ENCODE measurements at regions not wholly inside any gene's neighbourhood (a gene's known extent, or its start where the extent isn't known, plus 50 kb on each side); places are given as distances from the start of the nearest gene placed in this dataset.
A peak's percentile ranks its signal among the peaks of the same experiment; 100 is the strongest.
"Not testable (repeated sequence)": the region's sequence is repeated elsewhere in the genome, so short reads cannot be mapped to it uniquely, and the experiment has no call there.

DNA sequence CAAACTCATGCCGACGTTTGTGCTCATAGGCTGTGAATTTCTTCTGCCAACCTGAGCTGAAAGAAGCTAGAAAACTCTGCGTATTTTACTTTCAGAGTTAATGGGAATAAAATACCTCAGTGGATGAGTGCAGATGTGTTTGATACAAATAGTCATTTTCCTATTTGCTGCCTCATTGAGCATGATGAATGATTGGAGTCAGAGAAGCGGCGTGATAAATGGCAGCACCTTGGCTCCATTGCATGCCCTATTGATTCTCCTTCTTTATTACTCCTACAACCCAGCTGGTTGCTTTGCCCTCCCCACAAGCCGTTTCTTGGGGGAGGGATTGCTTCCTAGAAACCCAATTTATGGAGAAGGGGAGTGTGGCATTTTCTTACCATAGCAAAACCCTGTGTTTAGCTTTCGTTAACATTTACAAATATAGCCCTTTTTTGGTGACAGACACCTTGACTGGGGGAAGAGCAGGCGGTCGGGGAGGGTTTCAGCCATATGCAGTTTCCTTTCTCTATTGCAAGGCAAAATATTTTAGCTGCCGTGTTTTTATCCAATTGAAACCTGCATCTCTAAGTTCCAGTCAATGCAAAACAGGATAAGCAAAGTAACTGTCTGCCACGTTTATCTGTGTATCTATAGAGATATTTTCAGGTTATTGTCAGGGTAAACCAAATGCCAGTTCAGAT, 93.1 kb upstream of the TBCA start:
- no peak for DNase-seq (ENCODE audit: low spot score)

- DNase-seq (ENCODE audit: low spot score): no peak
These were observed 91.8 kb upstream of the TBCA start for GRCh38 chr5:77867914-77868313.

GRCh38 chr5:77867194-77867691, 91.1 kb upstream of the TBCA start:
- peak; percentile 8 for DNase-seq (ENCODE audit: low spot score)

GRCh38 chr5:77866198-77866597, 90.1 kb upstream of the TBCA start:
- DNase-seq (ENCODE audit: low spot score): no peak

DNA sequence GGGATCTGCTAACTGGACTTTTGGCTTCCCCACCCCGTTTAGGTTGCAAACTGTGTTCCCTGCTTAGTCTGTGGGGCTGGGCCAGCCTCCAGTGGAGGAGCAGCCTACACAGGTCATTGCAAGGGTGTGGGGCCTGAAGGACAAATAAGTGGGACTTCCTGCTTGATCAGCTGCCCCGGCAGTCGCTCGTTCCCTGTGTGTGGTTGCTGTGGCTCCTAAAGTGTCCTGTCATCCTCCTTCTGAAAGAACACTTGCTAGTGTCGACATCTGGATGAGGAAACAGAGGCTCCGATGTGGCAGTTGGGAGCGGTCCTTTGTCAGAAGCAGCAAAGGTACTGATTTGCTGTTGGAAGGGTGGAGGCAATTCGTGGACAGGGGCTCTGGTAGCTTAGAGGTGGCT, 88.9 kb upstream of the TBCA start:
- no peak for DNase-seq (ENCODE audit: low spot score)

- DNase-seq (ENCODE audit: low spot score): no peak
These were observed 87.0 kb upstream of the TBCA start for GRCh38 chr5:77863181-77863580.

DNA sequence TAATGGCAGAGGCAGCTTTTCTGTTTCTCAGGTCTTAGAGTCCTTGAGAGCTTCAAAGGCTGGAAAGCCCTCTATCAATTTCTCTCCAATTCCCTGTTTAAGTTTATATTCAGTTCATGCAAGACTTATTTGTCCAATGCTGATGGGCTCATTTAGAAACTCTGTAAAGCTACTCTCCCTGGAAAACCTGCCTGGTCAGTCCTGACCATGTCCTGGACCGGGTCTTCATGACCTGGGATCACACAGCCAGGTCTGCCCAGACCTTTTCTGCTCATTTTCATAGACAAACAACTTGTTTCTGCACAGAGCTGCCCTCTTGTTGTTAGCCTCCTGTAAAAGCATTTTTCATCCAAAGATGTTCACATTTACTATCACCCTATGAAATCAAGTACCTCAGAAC, 85.4 kb upstream of the TBCA start:
- no peak for DNase-seq (ENCODE audit: low spot score)

GRCh38 chr5:77859306-77859705, 83.2 kb upstream of the TBCA start:
- no peak for DNase-seq (ENCODE audit: low spot score)

- not testable (repeated sequence) for DNase-seq (ENCODE audit: low spot score)
These were observed 82.5 kb upstream of the TBCA start for GRCh38 chr5:77858678-77859077.

DNA sequence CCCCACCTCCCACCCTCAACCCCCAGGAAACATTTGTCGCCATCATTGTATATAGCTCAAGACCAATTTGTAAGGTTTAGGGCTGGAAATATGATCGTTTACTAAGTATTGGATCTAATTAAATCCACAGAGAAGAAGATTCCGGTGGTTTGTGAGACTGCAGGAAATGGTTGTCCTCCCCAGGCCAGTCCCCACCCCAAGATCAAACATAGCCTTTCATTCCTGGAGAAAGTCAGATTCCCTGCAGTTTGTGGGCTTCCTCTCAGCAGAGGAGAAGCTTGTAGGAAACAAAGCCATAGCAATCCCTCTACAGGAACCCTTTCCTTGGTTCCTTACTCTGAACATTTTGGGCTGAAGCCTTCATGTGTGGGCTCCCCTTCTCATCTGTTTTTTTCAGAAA, 79.2 kb upstream of the TBCA start:
- DNase-seq (ENCODE audit: low spot score): no peak

DNA sequence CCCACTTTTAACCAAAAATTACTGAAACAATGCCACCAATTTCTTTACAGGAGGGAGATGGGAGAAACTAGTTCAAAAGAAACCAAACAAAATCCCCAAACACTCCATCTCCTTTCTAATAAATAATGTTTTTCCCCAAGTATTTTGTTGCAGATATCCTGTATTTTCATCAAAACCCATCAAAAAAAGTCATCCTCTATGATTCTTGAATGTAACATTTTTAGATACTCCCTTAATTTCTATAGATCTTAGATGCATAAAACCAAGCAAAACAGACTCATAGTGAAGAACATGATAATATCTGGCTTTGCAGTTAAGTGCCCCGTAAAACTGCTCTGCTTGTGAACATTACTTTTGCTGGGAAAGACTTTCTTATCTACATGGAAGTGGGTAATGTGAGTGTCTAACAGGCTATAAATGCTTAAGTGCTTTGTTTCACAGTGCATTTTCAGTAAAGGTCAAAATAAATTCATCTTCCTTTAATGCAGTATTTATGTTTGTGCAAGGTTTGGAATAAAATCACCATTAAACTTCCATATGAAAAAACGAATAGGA, 77.3 kb upstream of the TBCA start:
- DNase-seq (ENCODE audit: low spot score): no peak

- peak; percentile 78 for DNase-seq (ENCODE audit: low spot score)
These were observed 76.6 kb upstream of the TBCA start for GRCh38 chr5:77852514-77853352.

DNA sequence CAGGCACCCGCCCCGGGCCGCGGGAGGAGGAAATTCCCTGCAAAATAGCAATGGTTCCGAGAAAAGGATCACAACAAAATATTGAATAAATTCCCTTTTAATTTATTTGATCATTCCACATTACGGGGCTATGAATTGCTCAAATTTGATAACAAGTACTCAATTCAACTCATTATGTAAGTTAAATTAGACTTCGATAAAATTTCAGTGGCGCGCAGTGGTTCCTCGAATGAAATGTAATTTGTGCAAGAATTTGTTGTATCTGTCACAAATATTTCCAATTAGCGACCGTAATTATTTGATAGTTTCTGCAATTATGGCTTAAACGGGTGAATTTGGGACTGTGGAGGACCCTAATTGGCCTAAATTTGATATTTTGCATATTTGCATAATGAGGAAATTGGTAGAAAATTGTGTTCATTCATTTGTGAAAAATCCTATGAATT, 76.0 kb upstream of the TBCA start:
- peak; percentile 25 for DNase-seq (ENCODE audit: low spot score)

- DNase-seq (ENCODE audit: low spot score): peak; percentile 40
These were observed 75.3 kb upstream of the TBCA start for GRCh38 chr5:77851176-77852067.

- DNase-seq (ENCODE audit: low spot score): no peak
These were observed 74.5 kb upstream of the TBCA start for GRCh38 chr5:77850536-77851175.

- no peak for DNase-seq (ENCODE audit: low spot score)
These were observed 73.3 kb upstream of the TBCA start for GRCh38 chr5:77849308-77849900.

- DNase-seq (ENCODE audit: low spot score): no peak
These were observed 71.7 kb upstream of the TBCA start for GRCh38 chr5:77847814-77848290.

- no peak for DNase-seq (ENCODE audit: low spot score)
These were observed 71.0 kb upstream of the TBCA start for GRCh38 chr5:77847129-77847460.

- DNase-seq (ENCODE audit: low spot score): no peak
These were observed 70.4 kb upstream of the TBCA start for GRCh38 chr5:77846422-77847128.

GRCh38 chr5:77845324-77845646, 69.1 kb upstream of the TBCA start:
- DNase-seq (ENCODE audit: low spot score): no peak
